ENCODE measurements at regions not wholly inside any gene's neighbourhood (a gene's known extent, or its start where the extent isn't known, plus 50 kb on each side); places are given as distances from the start of the nearest gene placed in this dataset.
"Not testable (repeated sequence)": the region's sequence is repeated elsewhere in the genome, so short reads cannot be mapped to it uniquely, and the experiment has no call there.

DNA sequence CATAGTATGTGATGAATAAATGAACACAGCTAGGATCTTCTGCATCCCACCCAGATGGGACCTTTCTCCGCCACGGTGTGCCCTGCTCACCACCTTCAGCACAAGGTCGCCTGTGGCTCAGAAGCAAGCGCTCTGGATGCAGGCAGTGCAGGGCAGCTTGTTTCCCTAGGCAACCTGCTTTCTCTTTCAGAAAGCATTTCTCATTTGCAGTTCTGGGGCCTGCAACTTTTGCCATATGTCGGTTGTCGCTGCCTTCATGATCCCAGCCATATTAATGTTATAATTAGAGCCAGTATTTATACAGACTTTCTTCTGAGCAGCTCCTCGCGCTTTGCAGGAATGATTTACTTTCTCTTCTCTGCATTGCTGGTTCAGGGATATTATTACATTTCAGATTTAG lies 692.8 kb downstream of the RNF144A start:
- DNase-seq, result no peak

- DNase-seq, result no peak
These were observed 694.5 kb downstream of the RNF144A start for GRCh38 chr2:7611750-7612149.

GRCh38 chr2:7612969-7613368 lies 695.8 kb downstream of the RNF144A start:
- DNase-seq, result no peak

DNA sequence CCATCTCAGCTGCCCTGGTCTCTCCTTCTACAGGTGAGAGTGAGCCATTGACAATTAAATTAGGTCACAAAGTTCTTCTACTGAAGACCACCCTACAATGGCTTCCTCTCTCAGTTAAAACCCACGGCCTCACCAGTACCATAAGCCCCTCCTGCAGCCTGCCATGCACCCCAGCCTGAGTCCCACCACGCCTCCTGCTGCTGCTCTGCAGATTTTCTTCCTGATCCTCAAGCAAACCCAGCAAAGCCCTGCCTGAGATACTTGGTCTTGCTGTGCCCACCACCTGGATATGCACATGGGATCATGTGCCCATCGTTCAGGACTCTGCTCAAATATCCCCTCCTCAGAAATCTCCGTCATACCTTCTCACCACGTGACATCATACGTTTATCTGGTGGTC lies 696.6 kb downstream of the RNF144A start:
- DNase-seq, result no peak

- DNase-seq, result no peak
These were observed 700.8 kb downstream of the RNF144A start for GRCh38 chr2:7618031-7618430.

DNA sequence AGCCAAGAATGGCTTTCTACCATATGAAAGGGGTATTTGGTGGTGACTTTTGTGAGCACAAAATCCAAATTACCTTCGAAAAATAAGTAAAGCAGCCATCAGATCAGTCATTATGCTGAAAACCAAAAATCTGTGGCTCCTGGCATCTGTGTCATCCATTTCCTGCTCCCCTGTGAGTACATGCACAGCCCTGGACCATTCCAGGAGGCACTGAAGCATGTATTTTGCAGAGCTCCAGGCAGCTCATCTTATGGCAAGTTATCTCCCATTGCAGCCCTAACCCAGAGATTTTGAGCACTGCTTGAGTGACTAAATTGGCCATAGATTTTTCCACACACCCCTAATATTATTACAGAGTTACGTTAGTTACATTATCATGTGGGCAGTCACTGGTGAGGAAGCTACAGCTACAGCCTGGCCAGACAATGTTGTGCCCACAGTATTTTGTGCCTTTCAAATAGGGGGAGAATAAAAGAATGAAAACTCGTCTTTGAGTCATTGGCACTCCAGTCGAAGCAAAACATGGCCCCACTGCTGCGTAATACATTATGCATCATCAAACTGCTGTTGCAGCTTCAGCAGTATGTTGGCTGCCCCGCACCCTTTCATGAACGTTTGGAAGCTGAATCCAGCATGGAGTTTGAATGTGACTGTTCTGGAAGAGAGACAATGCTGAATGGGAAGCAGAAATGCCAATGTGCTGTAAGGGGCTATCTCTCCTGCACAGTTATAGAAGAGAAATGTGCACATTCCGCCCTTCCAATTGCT lies 702.2 kb downstream of the RNF144A start:
- no peak for DNase-seq

DNA sequence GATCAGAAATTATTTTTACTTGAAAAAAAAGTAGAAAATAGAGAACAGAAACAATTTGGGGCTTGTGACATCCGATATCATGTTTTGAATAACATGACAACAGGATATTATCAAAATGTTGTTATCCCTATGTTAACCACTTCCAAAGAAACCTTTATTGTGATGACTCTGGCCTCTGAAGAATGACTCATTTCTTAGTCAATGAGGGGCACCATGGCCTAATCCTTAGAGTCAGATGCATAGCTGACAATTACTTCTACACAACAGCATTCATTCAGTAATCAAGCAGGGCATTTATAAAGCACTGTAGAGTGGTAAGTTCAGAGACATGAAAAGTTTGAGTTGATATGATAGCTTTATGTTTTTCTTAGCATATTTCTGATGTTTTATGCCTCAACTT lies 703.0 kb downstream of the RNF144A start:
- DNase-seq, result no peak

GRCh38 chr2:7621018-7621814 lies 704.0 kb downstream of the RNF144A start:
- no peak for DNase-seq

- DNase-seq, result peak; percentile 83
These were observed 708.4 kb downstream of the RNF144A start for GRCh38 chr2:7625392-7626138.

GRCh38 chr2:7626139-7626537 lies 708.9 kb downstream of the RNF144A start:
- DNase-seq, result no peak

GRCh38 chr2:7627583-7627982 lies 710.4 kb downstream of the RNF144A start:
- DNase-seq, result no peak

- no peak for DNase-seq
These were observed 715.2 kb downstream of the RNF144A start for GRCh38 chr2:7632420-7632819.

GRCh38 chr2:7633566-7634153 lies 716.4 kb downstream of the RNF144A start:
- DNase-seq, result peak; percentile 85

DNA sequence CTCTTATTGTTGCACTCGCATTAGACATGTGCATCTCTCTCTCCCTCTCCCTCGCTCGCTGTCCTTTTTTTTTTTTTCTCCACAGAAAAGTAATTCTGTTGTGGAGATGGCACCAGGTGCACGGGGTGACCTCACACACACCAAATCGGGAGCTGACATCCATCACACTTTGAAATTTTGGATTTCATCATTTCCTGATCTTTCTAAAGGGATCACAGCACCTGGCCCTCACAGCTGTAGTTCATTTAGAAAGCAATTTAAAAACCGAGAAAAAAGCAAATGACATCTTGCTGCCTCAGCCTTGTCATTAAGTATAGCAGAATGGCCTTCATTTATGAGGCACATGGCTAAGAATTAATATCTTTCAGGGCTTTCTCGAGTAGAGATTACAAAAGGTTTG lies 717.2 kb downstream of the RNF144A start:
- DNase-seq, result peak; percentile 94

DNA sequence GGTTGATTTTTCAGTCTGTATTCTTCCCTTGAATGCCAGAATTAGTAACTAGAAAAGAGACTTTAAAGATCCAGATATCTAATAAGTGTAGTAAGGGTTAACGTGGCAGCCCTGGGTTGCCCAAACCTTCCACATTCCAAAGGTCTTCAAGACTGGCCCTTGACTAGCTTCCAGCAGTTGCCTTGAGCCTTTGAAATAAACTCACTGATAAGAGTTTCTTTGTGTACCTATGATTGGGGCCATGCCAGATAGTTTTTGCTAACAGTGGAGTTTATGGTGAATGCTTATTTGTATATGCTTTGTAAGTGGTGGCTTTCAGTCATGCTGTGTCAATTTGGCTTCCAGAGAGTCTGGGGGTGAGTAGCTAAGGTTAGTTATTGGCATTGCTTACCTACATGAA lies 722.3 kb downstream of the RNF144A start:
- DNase-seq, result no peak

GRCh38 chr2:7641272-7641671 lies 724.1 kb downstream of the RNF144A start:
- DNase-seq, result not testable (repeated sequence)

GRCh38 chr2:7646024-7646423 lies 728.8 kb downstream of the RNF144A start:
- DNase-seq, result no peak

- DNase-seq, result no peak
These were observed 729.4 kb downstream of the RNF144A start for GRCh38 chr2:7646661-7647060.

DNA sequence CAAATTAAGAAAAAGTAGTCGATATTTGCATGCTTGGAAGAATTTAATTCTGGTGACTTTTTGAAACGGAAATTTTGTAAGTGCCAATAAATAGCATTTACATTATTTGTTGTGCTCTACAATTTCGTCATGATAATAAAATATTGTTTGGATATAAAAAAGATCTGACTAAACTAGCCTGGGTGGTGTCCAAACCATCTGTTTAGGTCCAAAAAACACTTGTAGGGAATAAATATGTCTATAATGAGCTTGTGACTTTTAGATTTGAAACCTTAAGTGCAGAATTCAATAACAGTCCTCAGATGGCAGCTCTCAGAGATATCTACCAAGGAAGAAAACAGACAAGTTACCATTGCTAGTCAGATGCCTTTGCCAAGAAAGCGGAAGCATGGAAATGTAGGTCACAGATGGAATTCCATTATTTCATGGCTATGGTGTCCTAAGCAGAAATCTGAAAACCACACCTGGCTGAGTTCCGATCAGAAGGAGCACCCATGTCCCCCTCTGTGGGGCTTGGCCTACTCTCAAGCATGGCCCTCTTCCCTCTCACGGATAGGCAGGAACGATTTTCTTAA lies 731.1 kb downstream of the RNF144A start:
- no peak for DNase-seq

- DNase-seq, result no peak
These were observed 732.4 kb downstream of the RNF144A start for GRCh38 chr2:7649461-7650228.

GRCh38 chr2:7653617-7654016 lies 736.4 kb downstream of the RNF144A start:
- no peak for DNase-seq

GRCh38 chr2:7655629-7656028 lies 738.4 kb downstream of the RNF144A start:
- no peak for DNase-seq
